ENCODE measurements at regions not wholly inside any gene's neighbourhood (a gene's known extent, or its start where the extent isn't known, plus 50 kb on each side); places are given as distances from the start of the nearest gene placed in this dataset.

DNA sequence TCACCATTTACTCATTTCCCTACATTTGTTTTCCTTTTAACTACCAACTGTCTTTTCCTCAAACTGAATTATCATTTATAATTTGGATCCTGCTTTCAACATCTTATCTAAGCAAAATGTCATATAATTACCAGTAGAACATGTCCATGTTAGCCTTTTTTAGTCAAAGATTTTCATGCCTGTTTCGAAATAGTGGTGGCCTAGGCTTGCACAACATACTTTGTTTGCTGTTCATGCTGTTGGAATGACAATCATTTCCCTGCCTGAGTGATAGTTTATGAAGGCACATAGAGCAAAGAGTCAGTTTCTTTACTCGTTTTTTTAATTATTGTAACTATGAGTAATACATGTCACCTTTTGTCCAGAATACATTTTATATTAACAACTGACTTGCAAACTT, 144.3 kb upstream of the ANO3 start:
- ChIA-PET POLR2A (no interaction called here), RAD21 (ENCODE audit: low non-redundant PET in 1 of 2, low total read pairs in 2 of 2, uncharacterized antibody in 2 of 2, unreplicated experiment in 2 of 2) (no interaction called here), CTCF (no interaction called here)
- Histone ChIP-seq H2AFZ (ENCODE audit: low read depth, low read length, poor library complexity, severe bottlenecking) (no peak overlapping the region), H3K4me3 (replicated peaks in 1 of 2; ENCODE audit: low read depth in 1 of 2, low read length in 2 of 2) (no peak overlapping the region), H3K9ac (ENCODE audit: low read length) (no peak overlapping the region), H3K36me3 (ENCODE audit: control insufficient read depth in 1 of 2, insufficient read depth in 2 of 2, low read length in 2 of 2) (no peaks in the 10 kb centered on the region), H3K27ac (ENCODE audit: low read depth, low read length) (no peak overlapping the region), H3K9me2 (ENCODE audit: insufficient read depth) (no peaks in the 10 kb centered on the region), H3K4me2 (ENCODE audit: low read length) (no peak overlapping the region), H3K4me1 (ENCODE audit: control insufficient read depth in 1 of 2, insufficient read depth in 2 of 2, low read length in 2 of 2) (no peaks in the 10 kb centered on the region), H3K27me3 (ENCODE audit: insufficient read depth, low read length) (no peaks in the 10 kb centered on the region), H3K79me2 (ENCODE audit: insufficient read depth, low read length) (no peaks in the 10 kb centered on the region), H4K20me1 (ENCODE audit: insufficient read depth) (no peaks in the 10 kb centered on the region), H3K9me3 (ENCODE audit: control insufficient read depth in 1 of 2, insufficient read depth in 1 of 2, low read depth in 1 of 2, low read length in 2 of 2) (peaks cover 7 to 12% of the 10 kb centered on the region in 2 experiments; a peak in 2 of 4 replicates)
- no TSS peak for BruUV-seq (replicated peaks)
- ATAC-seq (no peak), DNase-seq (ENCODE audit: low read depth, low spot score) (no peak)
- intact Hi-C loops (cut with micrococcal nuclease), result no loop called here
- TF ChIP-seq YY1 (IDR thresholded peaks at IDR 0.05; ENCODE audit: extremely low read depth, insufficient replicate concordance, low read depth, low read length) (no peak), FOSL1 (IDR thresholded peaks at IDR 0.05; ENCODE audit: low read depth) (no peak), SIN3A (IDR thresholded peaks at IDR 0.05; ENCODE audit: low read depth) (no peak), ZFX (IDR thresholded peaks at IDR 0.05) (no peak), MAX (IDR thresholded peaks at IDR 0.05) (no peak), POLR2A (IDR thresholded peaks at IDR 0.05; ENCODE audit: borderline replicate concordance, extremely low read depth, insufficient read depth, insufficient read length) (no peak), EZH2phosphoT487 (IDR thresholded peaks at IDR 0.05; ENCODE audit: borderline replicate concordance) (no peak), EGR1 (IDR thresholded peaks at IDR 0.05; ENCODE audit: low read depth) (no peak), ELF1 (IDR thresholded peaks at IDR 0.05; ENCODE audit: borderline replicate concordance, low read depth) (no peak)
- TF ChIP-seq, protein P1, sequence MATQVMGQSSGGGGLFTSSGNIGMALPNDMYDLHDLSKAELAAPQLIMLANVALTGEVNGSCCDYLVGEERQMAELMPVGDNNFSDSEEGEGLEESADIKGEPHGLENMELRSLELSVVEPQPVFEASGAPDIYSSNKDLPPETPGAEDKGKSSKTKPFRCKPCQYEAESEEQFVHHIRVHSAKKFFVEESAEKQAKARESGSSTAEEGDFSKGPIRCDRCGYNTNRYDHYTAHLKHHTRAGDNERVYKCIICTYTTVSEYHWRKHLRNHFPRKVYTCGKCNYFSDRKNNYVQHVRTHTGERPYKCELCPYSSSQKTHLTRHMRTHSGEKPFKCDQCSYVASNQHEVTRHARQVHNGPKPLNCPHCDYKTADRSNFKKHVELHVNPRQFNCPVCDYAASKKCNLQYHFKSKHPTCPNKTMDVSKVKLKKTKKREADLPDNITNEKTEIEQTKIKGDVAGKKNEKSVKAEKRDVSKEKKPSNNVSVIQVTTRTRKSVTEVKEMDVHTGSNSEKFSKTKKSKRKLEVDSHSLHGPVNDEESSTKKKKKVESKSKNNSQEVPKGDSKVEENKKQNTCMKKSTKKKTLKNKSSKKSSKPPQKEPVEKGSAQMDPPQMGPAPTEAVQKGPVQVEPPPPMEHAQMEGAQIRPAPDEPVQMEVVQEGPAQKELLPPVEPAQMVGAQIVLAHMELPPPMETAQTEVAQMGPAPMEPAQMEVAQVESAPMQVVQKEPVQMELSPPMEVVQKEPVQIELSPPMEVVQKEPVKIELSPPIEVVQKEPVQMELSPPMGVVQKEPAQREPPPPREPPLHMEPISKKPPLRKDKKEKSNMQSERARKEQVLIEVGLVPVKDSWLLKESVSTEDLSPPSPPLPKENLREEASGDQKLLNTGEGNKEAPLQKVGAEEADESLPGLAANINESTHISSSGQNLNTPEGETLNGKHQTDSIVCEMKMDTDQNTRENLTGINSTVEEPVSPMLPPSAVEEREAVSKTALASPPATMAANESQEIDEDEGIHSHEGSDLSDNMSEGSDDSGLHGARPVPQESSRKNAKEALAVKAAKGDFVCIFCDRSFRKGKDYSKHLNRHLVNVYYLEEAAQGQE (IDR thresholded peaks at IDR 0.05; ENCODE audit: low read depth), result no peak
- TF ChIP-seq, protein P2, sequence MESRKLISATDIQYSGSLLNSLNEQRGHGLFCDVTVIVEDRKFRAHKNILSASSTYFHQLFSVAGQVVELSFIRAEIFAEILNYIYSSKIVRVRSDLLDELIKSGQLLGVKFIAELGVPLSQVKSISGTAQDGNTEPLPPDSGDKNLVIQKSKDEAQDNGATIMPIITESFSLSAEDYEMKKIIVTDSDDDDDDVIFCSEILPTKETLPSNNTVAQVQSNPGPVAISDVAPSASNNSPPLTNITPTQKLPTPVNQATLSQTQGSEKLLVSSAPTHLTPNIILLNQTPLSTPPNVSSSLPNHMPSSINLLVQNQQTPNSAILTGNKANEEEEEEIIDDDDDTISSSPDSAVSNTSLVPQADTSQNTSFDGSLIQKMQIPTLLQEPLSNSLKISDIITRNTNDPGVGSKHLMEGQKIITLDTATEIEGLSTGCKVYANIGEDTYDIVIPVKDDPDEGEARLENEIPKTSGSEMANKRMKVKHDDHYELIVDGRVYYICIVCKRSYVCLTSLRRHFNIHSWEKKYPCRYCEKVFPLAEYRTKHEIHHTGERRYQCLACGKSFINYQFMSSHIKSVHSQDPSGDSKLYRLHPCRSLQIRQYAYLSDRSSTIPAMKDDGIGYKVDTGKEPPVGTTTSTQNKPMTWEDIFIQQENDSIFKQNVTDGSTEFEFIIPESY (IDR thresholded peaks at IDR 0.05; ENCODE audit: extremely low read depth, insufficient replicate concordance, low read length), result no peak

Data from HCT116 (cell line).